ENCODE measurements at regions not wholly inside any gene's neighbourhood (a gene's known extent, or its start where the extent isn't known, plus 50 kb on each side); places are given as distances from the start of the nearest gene placed in this dataset.

DNA sequence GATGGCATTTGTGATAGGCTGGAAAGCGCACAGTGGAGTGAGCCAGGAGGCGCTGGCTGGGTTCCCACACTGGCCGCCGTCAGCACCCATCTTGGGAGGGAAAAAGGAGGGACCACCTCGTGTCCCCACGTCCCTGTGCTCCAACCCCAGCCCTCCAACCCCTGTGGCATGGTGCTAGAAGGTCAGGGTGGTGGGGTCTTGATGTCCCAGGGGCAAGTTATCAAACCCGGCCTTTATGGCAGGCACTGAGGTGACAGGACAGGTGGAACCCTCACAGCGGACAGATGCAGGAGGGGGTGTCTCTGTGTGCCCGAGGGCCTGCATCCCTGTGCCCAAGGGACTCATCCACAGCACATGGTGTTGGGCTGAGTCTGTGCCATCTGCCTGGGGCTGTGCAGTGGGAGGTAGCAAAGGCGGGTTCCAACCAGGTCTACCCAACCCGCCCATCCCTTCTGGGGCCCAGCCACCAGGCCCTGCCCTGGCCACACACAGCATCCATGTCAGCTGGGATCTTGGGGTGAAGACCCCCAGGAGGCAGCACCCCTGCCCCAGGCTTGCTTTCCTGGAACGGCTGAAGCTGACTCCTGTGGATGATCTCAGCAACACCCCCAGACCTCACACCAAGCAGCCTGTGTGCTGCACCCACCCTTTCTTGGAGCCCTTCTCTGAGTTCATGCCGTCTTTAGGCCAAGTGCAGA lies 246.1 kb downstream of the NDUFA10 start:
- TF ChIP-seq, protein P1, sequence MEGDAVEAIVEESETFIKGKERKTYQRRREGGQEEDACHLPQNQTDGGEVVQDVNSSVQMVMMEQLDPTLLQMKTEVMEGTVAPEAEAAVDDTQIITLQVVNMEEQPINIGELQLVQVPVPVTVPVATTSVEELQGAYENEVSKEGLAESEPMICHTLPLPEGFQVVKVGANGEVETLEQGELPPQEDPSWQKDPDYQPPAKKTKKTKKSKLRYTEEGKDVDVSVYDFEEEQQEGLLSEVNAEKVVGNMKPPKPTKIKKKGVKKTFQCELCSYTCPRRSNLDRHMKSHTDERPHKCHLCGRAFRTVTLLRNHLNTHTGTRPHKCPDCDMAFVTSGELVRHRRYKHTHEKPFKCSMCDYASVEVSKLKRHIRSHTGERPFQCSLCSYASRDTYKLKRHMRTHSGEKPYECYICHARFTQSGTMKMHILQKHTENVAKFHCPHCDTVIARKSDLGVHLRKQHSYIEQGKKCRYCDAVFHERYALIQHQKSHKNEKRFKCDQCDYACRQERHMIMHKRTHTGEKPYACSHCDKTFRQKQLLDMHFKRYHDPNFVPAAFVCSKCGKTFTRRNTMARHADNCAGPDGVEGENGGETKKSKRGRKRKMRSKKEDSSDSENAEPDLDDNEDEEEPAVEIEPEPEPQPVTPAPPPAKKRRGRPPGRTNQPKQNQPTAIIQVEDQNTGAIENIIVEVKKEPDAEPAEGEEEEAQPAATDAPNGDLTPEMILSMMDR (IDR thresholded peaks at IDR 0.05; ENCODE audit: insufficient read depth, low read length) = no peak
- TF ChIP-seq POLR2AphosphoS5 (IDR thresholded peaks at IDR 0.05; ENCODE audit: low read depth) (no peak), GABPA (IDR thresholded peaks at IDR 0.05; ENCODE audit: low read depth) (no peak), SPI1 (IDR thresholded peaks at IDR 0.05; ENCODE audit: borderline replicate concordance, low read depth) (no peak)
- TF ChIP-seq, protein P2, sequence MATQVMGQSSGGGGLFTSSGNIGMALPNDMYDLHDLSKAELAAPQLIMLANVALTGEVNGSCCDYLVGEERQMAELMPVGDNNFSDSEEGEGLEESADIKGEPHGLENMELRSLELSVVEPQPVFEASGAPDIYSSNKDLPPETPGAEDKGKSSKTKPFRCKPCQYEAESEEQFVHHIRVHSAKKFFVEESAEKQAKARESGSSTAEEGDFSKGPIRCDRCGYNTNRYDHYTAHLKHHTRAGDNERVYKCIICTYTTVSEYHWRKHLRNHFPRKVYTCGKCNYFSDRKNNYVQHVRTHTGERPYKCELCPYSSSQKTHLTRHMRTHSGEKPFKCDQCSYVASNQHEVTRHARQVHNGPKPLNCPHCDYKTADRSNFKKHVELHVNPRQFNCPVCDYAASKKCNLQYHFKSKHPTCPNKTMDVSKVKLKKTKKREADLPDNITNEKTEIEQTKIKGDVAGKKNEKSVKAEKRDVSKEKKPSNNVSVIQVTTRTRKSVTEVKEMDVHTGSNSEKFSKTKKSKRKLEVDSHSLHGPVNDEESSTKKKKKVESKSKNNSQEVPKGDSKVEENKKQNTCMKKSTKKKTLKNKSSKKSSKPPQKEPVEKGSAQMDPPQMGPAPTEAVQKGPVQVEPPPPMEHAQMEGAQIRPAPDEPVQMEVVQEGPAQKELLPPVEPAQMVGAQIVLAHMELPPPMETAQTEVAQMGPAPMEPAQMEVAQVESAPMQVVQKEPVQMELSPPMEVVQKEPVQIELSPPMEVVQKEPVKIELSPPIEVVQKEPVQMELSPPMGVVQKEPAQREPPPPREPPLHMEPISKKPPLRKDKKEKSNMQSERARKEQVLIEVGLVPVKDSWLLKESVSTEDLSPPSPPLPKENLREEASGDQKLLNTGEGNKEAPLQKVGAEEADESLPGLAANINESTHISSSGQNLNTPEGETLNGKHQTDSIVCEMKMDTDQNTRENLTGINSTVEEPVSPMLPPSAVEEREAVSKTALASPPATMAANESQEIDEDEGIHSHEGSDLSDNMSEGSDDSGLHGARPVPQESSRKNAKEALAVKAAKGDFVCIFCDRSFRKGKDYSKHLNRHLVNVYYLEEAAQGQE (IDR thresholded peaks at IDR 0.05; ENCODE audit: insufficient replicate concordance, low read depth) = no peak
